Femur (tissue), 1 donor: ENCODE measurements at regions not wholly inside any gene's neighbourhood (a gene's known extent, or its start where the extent isn't known, plus 50 kb on each side); places are given as distances from the start of the nearest gene placed in this dataset.
"Not testable (repeated sequence)": the region's sequence is repeated elsewhere in the genome, so short reads cannot be mapped to it uniquely, and the experiment has no call there.

Experiments used
- DNase-seq: peaks from one replicate; pipeline ENCODE4 v3.0.0-alpha.2; 2017

GRCh38 chr5:93213111-93213794 is 367.8 kb downstream of the NR2F1-AS1 start:
- DNase-seq, result not testable (repeated sequence)

GRCh38 chr5:93209476-93209875 is 371.5 kb downstream of the NR2F1-AS1 start:
- no peak for DNase-seq

GRCh38 chr5:93208141-93208751 is 372.8 kb downstream of the NR2F1-AS1 start:
- no peak for DNase-seq

DNA sequence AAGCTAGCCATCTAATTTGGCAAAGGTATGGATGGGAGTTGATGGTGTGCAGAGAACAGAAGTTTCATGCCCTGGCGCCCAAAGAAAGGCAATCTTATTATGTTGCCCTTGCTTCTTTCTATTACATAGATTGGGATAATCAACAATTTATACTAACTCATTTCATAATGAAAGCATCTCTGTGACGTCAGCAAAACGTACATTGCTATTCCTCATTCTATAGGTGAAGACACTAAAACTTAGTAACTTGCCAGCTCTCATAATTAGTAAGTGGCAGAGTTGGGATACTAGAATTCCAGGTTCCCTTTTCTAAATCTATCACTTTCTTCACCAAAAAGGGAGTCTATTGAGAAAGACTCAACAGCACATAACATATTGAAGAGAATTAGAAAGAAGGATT is 374.8 kb downstream of the NR2F1-AS1 start:
- DNase-seq, result no peak

DNA sequence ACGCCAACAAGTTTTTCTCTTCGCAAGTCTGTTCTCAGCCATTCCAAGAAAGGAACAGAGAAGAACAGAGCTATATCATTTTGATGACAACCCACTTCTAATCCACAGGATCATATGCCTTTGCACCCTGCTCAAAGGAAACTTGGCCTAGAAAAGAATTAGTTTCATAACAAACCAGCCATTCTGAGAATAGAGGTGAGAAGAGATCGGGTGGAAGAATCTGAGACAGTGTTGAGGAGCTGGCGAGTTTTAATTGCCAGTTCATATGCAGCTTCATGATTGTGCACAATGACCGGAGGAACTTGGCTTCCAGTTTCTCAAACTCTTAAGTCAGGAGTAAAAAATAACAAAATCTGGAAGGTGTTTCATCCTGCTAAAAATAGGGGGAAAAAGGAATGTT is 380.0 kb downstream of the NR2F1-AS1 start:
- DNase-seq, result no peak

GRCh38 chr5:93196986-93197385 is 384.0 kb downstream of the NR2F1-AS1 start:
- no peak for DNase-seq

GRCh38 chr5:93193431-93194347 is 387.3 kb downstream of the NR2F1-AS1 start:
- DNase-seq, result no peak

- DNase-seq, result no peak
These were observed 388.3 kb downstream of the NR2F1-AS1 start for GRCh38 chr5:93192683-93193082.

DNA sequence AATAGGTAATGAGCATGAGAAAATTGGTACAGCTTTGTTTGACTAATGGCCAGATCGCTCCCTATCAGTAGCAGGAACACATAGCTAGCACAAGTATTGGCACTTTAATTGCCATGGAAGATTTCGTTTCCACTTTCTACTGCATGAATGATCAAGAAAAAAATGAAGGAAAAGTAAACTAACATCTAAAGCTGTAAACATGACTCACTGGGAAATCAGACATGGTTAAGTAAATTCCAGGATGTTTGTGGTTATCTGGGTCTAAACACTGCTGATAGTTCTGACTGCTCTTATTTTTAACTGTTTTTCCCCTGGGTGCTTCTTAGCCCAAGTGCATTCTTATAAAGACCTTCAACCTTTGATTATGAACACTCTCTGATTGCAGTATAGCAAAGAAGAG is 388.9 kb downstream of the NR2F1-AS1 start:
- no peak for DNase-seq

DNA sequence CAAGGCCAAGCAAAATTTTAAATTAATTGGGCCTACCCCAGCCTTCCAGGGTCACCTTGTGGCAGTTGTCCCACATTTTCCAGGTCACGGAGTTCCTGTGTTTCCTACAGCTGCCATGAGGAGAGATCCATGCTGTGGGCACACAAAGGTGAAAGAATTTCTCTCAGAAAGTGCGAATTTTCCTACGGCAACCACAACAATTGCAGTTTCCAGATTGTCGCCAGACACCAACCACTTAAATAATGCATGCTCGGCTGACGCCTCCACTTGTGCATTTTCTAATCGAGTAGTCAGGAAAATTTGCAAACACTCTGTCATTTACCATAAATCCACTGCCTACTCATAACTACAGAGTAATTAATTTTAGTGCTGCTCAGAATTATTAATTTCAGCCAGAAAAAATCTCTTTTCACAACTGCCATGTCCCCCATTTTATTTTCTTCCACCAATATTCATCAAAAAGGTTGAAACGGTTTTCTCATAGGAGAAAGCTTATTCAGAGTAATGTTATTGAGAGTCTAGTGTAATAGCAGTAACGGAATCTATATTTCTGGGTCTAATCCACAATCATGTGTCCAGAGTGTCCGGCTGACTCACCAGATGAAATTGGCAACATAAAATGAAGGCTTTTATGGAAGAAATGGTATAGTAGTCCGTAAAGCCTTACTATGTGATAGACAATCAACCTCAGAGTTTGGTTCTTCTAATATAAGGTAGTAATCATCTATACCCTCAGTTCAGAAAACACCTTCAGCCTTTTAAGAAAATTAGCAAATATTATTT is 389.8 kb downstream of the NR2F1-AS1 start:
- no peak for DNase-seq

- no peak for DNase-seq
These were observed 391.3 kb downstream of the NR2F1-AS1 start for GRCh38 chr5:93189707-93190120.

GRCh38 chr5:93188876-93189485 is 392.0 kb downstream of the NR2F1-AS1 start:
- DNase-seq, result no peak

- DNase-seq, result no peak
These were observed 394.8 kb downstream of the NR2F1-AS1 start for GRCh38 chr5:93186076-93186682.

GRCh38 chr5:93184041-93184440 is 397.0 kb downstream of the NR2F1-AS1 start:
- no peak for DNase-seq

DNA sequence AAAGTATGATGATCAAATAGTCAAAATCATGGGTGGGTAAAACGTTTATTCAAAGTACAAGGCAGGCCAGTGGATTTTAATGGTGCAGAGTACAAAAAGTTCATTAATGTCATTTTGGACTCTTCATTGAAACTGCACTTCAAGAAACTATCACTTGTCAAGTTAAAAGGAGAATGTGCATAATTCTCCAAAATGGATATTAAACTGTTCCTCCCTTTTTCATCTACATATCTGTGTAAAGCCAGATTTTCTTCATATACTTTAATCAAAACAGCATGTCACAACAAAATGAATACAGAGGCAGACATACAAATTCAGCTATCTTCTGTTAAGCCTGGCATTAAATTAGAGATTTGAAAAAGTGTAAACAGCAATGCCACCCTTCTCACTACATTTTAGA is 401.6 kb downstream of the NR2F1-AS1 start:
- no peak for DNase-seq

- no peak for DNase-seq
These were observed 406.1 kb downstream of the NR2F1-AS1 start for GRCh38 chr5:93174930-93175329.

GRCh38 chr5:93165559-93165958 is 415.5 kb downstream of the NR2F1-AS1 start:
- DNase-seq, result no peak

GRCh38 chr5:93164690-93165089 is 416.3 kb downstream of the NR2F1-AS1 start:
- DNase-seq, result no peak

- no peak for DNase-seq
These were observed 417.9 kb downstream of the NR2F1-AS1 start for GRCh38 chr5:93163010-93163663.

GRCh38 chr5:93161661-93162654 is 419.1 kb downstream of the NR2F1-AS1 start:
- DNase-seq, result no peak
